Gastroesophageal sphincter (tissue), 4 donors: ENCODE measurements at regions not wholly inside any gene's neighbourhood (a gene's known extent, or its start where the extent isn't known, plus 50 kb on each side); places are given as distances from the start of the nearest gene placed in this dataset.
A peak's percentile ranks its signal among the peaks of the same experiment; 100 is the strongest.

Source experiments
- ATAC-seq: fragments of 150-250 bp; one replicate; pipeline ENCODE4 v1.9.1; 2016; ENCODE audit warnings: mild to moderate bottlenecking, moderate library complexity
- H3K27ac ChIP-seq, 4 donors: fragments of 200-600 bp; sonication (generic) in 3 of 4; 1 replicate in 3 of 4; 2 replicates in 1 of 4; pipeline ENCODE4 v1.5.1; 2016 to 2019
- H3K27me3 ChIP-seq: fragments of 200-600 bp; sonication (generic); one replicate; pipeline ENCODE4 v1.5.1; 2019
- H3K36me3 ChIP-seq, 2 donors: fragments of 200-600 bp; sonication (generic); one replicate each; pipeline ENCODE4 v1.5.1; 2019; ENCODE audit warnings: control low read depth in 1 of 2
- H3K4me1 ChIP-seq, 3 donors: fragments of 200-600 bp; sonication (generic); 1 replicate in 2 of 3; 2 replicates in 1 of 3; pipeline ENCODE4 v1.5.1; 2016 to 2019; ENCODE audit warnings: control low read depth in 2 of 3
- H3K4me3 ChIP-seq, 2 donors: fragments of 200-600 bp; sonication (generic); one replicate each; pipeline ENCODE4 v1.5.1; 2019; ENCODE audit warnings: mild to moderate bottlenecking in 1 of 2, moderate library complexity in 1 of 2
- H3K9me3 ChIP-seq, 3 donors: fragments of 200-600 bp; sonication (generic); one replicate each; pipeline ENCODE4 v1.5.1; 2017 to 2019; ENCODE audit warnings: control low read depth in 2 of 3
- EP300 ChIP-seq: sonication (generic); formaldehyde crosslinking; IDR thresholded peaks from one replicate; pipeline ENCODE4 v1.6.1; 2017; ENCODE audit warnings: antibody characterized with exemption, mild to moderate bottlenecking
- POLR2A ChIP-seq, 2 donors: fragments of 450-650 bp; IDR thresholded peaks; one replicate each; pipeline ENCODE4 v1.6.1; 2017; ENCODE audit warnings: antibody characterized with exemption in 2 of 2, mild to moderate bottlenecking in 2 of 2, moderate library complexity in 1 of 2
- POLR2AphosphoS5 ChIP-seq: sonication (generic); formaldehyde crosslinking; IDR thresholded peaks from one replicate; pipeline ENCODE4 v1.6.1; 2017; ENCODE audit warnings: antibody characterized with exemption
- WGBS, 2 donors: methylation state at CpG; one replicate each; pipeline ENCODE4 v1.1.5; 2018; ENCODE audit warnings: low coverage in 1 of 2; 5-methylcytosine and 5-hydroxymethylcytosine counted together
- TF ChIP-seq, protein P1 (sequence below), 4 experiments: fragments of 200-600 bp in 2 of 4; fragments of 450-650 bp in 2 of 4; sonication (generic) in 1 of 4; IDR thresholded peaks; one replicate each; pipeline ENCODE4 v1.5.1; 2017 to 2019; ENCODE audit warnings: antibody characterized with exemption in 4 of 4, mild to moderate bottlenecking in 2 of 4, moderate library complexity in 2 of 4

DNA sequence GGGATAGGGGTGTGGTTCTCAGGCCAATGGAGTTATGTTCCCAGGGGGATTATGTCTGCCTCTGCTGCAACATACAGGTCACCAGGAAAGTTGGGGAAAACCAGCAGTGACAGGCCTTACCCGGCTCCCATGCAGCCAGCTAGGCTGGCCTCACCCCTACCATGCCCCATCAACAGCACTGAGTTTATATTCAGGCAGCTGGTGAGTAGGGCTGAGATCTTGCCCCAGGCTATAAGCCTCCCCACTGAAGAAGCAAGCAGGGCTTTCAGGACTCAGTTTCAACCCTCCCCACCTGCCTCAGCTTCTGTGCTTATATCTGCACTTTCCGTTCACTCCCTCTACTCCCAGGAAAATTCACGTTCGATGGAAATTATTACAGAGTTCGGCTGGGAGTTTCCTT, 122.4 kb upstream of the PGRMC2 start:
- Histone ChIP-seq H3K27ac (no peak overlapping the region), H3K4me3 (no peak overlapping the region), H3K9me3 (no peaks in the 10 kb centered on the region), H3K36me3 (no peaks in the 10 kb centered on the region), H3K4me1 (no peaks in the 10 kb centered on the region), H3K27me3 (no peaks in the 10 kb centered on the region)
- 85 to 100% methylated on average over 1 to 4 of the region's 5 CpGs for WGBS, 2 donors
- TF ChIP-seq, protein P1, sequence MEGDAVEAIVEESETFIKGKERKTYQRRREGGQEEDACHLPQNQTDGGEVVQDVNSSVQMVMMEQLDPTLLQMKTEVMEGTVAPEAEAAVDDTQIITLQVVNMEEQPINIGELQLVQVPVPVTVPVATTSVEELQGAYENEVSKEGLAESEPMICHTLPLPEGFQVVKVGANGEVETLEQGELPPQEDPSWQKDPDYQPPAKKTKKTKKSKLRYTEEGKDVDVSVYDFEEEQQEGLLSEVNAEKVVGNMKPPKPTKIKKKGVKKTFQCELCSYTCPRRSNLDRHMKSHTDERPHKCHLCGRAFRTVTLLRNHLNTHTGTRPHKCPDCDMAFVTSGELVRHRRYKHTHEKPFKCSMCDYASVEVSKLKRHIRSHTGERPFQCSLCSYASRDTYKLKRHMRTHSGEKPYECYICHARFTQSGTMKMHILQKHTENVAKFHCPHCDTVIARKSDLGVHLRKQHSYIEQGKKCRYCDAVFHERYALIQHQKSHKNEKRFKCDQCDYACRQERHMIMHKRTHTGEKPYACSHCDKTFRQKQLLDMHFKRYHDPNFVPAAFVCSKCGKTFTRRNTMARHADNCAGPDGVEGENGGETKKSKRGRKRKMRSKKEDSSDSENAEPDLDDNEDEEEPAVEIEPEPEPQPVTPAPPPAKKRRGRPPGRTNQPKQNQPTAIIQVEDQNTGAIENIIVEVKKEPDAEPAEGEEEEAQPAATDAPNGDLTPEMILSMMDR (IDR thresholded peaks at IDR 0.05): no peak
- no peak for TF ChIP-seq POLR2A (IDR thresholded peaks at IDR 0.05)
- no peak for TF ChIP-seq POLR2AphosphoS5
- TF ChIP-seq EP300: no peak
- no peak for ATAC-seq

DNA sequence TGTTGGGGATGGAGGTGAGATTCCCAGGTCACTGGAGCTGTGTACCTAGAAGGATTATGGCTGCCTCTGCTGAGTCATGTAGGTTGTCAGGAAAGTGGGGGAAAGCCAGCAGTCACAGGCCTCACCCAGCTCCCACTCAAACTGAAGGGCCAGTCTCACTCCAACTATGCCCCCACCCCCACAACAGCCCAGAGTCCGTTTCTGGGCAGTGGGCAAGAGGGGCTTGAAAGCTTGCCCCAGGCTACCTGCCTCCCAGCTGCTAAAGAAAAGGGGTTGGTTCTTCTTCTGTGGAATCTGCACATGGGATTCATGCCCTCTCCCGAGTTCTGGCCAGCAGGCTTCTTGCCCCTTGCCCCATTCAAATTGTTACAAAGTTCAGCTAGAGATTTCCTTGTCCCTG, 116.0 kb upstream of the PGRMC2 start:
- Histone ChIP-seq H3K4me1 (no peaks in the 10 kb centered on the region), H3K27me3 (no peaks in the 10 kb centered on the region), H3K27ac (no peak overlapping the region), H3K9me3 (no peaks in the 10 kb centered on the region), H3K36me3 (no peaks in the 10 kb centered on the region), H3K4me3 (no peak overlapping the region)
- no peak for ATAC-seq
- WGBS, 2 donors: 60% methylated on average over 1 of the region's 2 CpGs; no CpG with 5 or more reads in 1 of the 2 donors
- TF ChIP-seq EP300 (no peak), POLR2AphosphoS5 (no peak), POLR2A (IDR thresholded peaks at IDR 0.05) (no peak)
- TF ChIP-seq, protein P1 (IDR thresholded peaks at IDR 0.05): no peak

DNA sequence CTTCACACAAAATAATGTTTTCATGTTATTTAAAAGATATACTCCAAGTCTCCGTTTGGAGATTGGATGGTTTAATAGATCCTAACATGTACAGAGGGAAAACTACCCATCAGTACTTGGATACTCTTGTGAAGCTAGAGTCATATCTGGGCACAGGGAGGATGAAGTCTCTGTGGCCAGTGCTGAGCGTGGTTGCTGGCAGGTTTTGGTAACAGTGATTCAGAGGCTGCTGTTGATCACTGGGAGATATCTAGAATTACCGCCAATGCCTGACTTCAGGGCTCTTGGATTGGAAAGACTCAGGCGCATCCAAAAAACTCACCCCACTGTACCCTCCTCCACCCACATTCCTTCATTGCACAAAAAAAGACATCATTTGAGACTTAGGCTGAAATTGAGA, 107.2 kb upstream of the PGRMC2 start:
- WGBS, 2 donors: 72 to 77% methylated on average over 3 to 4 of the region's 4 CpGs
- TF ChIP-seq POLR2AphosphoS5 (no peak), POLR2A (IDR thresholded peaks at IDR 0.05) (no peak), EP300 (no peak)
- TF ChIP-seq, protein P1 (IDR thresholded peaks at IDR 0.05): no peak
- H3K4me3 ChIP-seq: no peak overlapping the region
- H3K4me1 ChIP-seq: peaks cover 7 to 52% (median 9%) of the 10 kb centered on the region in 3 donors
- H3K27ac ChIP-seq: peak overlapping the region in 3 of 4 donors; percentile 20 to 78 (median 69)
- no peaks in the 10 kb centered on the region for H3K9me3 ChIP-seq
- no peaks in the 10 kb centered on the region for H3K27me3 ChIP-seq
- H3K36me3 ChIP-seq: no peaks in the 10 kb centered on the region
- ATAC-seq: peak; percentile 78

DNA sequence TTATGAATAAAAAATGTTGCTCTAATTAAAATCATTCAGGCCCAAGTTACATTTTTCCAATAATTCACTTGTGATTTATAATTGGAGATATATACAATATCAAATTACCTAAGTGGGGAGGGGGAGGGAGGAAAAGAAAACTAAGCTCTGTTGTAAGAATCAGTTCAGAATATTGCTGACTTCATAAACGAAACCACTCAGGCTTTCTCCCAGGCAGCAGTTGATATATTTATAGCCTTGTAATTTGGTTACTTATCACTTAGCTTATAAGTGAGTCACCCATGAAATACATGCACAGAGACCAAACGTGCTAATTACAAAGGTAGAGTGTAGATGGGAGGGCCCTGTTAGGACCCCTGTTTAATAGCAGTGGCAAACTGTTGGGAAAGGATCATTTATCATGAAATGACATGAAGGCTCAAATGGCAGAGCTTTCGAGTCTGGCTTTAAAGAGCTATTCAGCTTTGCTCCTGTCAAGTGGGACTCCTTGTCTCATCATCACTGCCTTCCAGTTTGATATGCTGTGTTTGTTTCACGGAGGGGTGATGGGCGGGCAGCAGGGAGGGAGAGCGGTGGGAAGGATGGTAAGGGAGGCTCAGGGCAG, 105.6 kb upstream of the PGRMC2 start:
- no peaks in the 10 kb centered on the region for H3K9me3 ChIP-seq
- no peak overlapping the region for H3K4me3 ChIP-seq
- H3K27ac ChIP-seq: peak overlapping the region; percentile 43 to 83 (median 74)
- no peaks in the 10 kb centered on the region for H3K27me3 ChIP-seq
- no peaks in the 10 kb centered on the region for H3K36me3 ChIP-seq
- no peak for TF ChIP-seq EP300
- TF ChIP-seq POLR2AphosphoS5: peak; percentile 15
- WGBS, 2 donors: 24 to 36% methylated on average over 5 to 6 of the region's 6 CpGs
- peak; percentile 15 for ATAC-seq
- peaks cover 7 to 68% (median 13%) of the 10 kb centered on the region in 3 donors for H3K4me1 ChIP-seq

DNA sequence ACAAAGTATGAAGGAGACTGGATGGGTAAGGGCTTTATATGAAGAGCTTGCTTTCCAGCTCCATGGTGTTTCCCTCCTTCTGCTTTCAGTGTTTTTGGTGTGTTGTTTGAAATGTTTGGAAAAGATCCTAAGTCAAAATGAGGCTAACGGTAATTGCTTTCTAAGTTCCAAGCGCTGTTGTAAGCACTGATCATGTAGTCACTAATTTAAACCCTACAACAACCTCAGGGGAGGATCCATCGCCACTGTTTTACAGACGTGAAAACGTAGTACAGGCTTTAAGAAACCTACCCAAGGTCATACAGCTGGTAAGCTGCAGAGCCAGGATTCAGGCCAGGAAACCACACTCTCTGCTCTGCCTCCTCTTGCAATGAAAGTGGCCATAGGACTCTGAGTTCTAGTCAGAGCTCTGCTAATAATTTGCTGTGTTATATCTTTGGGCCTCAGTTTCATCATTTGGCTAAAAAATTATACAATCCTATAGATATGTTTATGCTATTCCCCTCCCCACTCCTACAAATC, 102.9 kb upstream of the PGRMC2 start:
- no peak for ATAC-seq
- Histone ChIP-seq H3K27me3 (no peaks in the 10 kb centered on the region), H3K4me1 (peaks cover 13 to 90% (median 30%) of the 10 kb centered on the region in 3 donors), H3K9me3 (no peaks in the 10 kb centered on the region), H3K36me3 (no peaks in the 10 kb centered on the region), H3K4me3 (no peak overlapping the region), H3K27ac (peak overlapping the region; percentile 65 to 77 (median 72))
- WGBS, 2 donors: 53 to 61% methylated on average over 5 of the region's 5 CpGs
- TF ChIP-seq POLR2AphosphoS5 (no peak), EP300 (no peak), POLR2A (IDR thresholded peaks at IDR 0.05) (no peak)

DNA sequence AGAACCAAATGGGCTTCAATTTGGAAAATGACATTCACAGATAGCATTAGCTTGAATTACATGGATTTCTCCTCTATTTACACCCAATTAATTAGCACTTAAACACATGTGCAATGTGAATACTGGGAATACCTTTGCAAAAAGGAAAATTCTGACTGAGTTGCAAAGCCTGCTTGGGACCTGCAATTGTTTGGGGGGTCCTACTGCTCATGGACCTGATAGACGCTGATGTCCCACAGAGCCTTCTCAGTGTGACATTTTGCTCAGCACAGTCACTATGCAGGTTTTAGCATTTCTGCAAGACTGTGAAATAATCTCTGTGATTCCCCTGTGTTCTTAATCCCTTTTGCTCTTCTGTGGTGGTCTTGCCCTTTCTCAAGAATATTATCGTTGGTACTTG, 101.2 kb upstream of the PGRMC2 start:
- 88% methylated on average over 2 of the region's 2 CpGs; no CpG with 5 or more reads in 1 of the 2 donors for WGBS, 2 donors
- Histone ChIP-seq H3K9me3 (no peaks in the 10 kb centered on the region), H3K27ac (peak overlapping the region in 3 of 4 donors; percentile 69 to 90 (median 85)), H3K4me1 (peaks cover 24 to 94% (median 42%) of the 10 kb centered on the region in 3 donors), H3K4me3 (no peak overlapping the region), H3K27me3 (no peaks in the 10 kb centered on the region), H3K36me3 (no peaks in the 10 kb centered on the region)
- TF ChIP-seq, protein P1 (IDR thresholded peaks at IDR 0.05): no peak
- TF ChIP-seq POLR2AphosphoS5 (no peak), EP300 (no peak)
- no peak for ATAC-seq
